Large intestine (tissue), 3 donors: ENCODE measurements at regions not wholly inside any gene's neighbourhood (a gene's known extent, or its start where the extent isn't known, plus 50 kb on each side); places are given as distances from the start of the nearest gene placed in this dataset.
"Not testable (repeated sequence)": the region's sequence is repeated elsewhere in the genome, so short reads cannot be mapped to it uniquely, and the experiment has no call there.

ENCODE experiments used
- DNase-seq, 2 donors: peaks; one replicate each; pipeline versions ENCODE4 v3.0.0 to v3.0.0-alpha.2; 2013
- H3K27ac ChIP-seq: one replicate; pipeline ENCODE4 v1.5.1; 2013; ENCODE audit warnings: low read length
- H3K27me3 ChIP-seq: 2 replicates; pipeline ENCODE4 v1.6.1; 2013; ENCODE audit warnings: low read length; ENCODE audit not compliant: control insufficient read depth, insufficient read depth
- H3K36me3 ChIP-seq: 2 replicates; pipeline ENCODE4 v1.6.1; 2013; ENCODE audit warnings: low read length; ENCODE audit not compliant: control insufficient read depth, insufficient read depth
- H3K4me1 ChIP-seq: one replicate; pipeline ENCODE4 v1.6.1; 2013; ENCODE audit warnings: low read length; ENCODE audit not compliant: control insufficient read depth, insufficient read depth
- H3K4me3 ChIP-seq: one replicate; pipeline ENCODE4 v1.5.1; 2013; ENCODE audit warnings: low read length
- H3K9me3 ChIP-seq: one replicate; pipeline ENCODE4 v1.6.1; 2013; ENCODE audit warnings: mild to moderate bottlenecking, low read depth, low read length, moderate library complexity; ENCODE audit not compliant: control insufficient read depth
- WGBS: methylation state at CpG from one replicate; pipeline ENCODE4 v1.1.5; 2013; ENCODE audit warnings: low lambda C conversion rate; ENCODE audit not compliant: insufficient coverage; 5-methylcytosine and 5-hydroxymethylcytosine counted together

GRCh38 chr2:83282043-83282795 lies 1176.9 kb downstream of the SUCLG1 start:
- no peaks in the 10 kb centered on the region for H3K4me1 ChIP-seq
- no peaks in the 10 kb centered on the region for H3K9me3 ChIP-seq
- no peak for DNase-seq
- no peaks in the 10 kb centered on the region for H3K27me3 ChIP-seq
- 100% methylated on average over 1 of the region's 6 CpGs for WGBS
- no peaks in the 10 kb centered on the region for H3K36me3 ChIP-seq
- H3K27ac ChIP-seq = no peak overlapping the region
- no peak overlapping the region for H3K4me3 ChIP-seq

GRCh38 chr2:83280391-83280790 lies 1178.7 kb downstream of the SUCLG1 start:
- no peaks in the 10 kb centered on the region for H3K27me3 ChIP-seq
- no peak overlapping the region for H3K4me3 ChIP-seq
- DNase-seq = no peak
- no peaks in the 10 kb centered on the region for H3K4me1 ChIP-seq
- H3K9me3 ChIP-seq = no peaks in the 10 kb centered on the region
- no CpG with 5 or more reads among the region's 1 CpG for WGBS
- no peaks in the 10 kb centered on the region for H3K36me3 ChIP-seq
- no peak overlapping the region for H3K27ac ChIP-seq

GRCh38 chr2:83273322-83273721 lies 1185.8 kb downstream of the SUCLG1 start:
- no peak for DNase-seq
- Histone ChIP-seq H3K36me3 (no peaks in the 10 kb centered on the region), H3K4me1 (no peaks in the 10 kb centered on the region), H3K9me3 (no peaks in the 10 kb centered on the region), H3K4me3 (no peak overlapping the region), H3K27ac (no peak overlapping the region), H3K27me3 (no peaks in the 10 kb centered on the region)

GRCh38 chr2:83261591-83262136 lies 1197.4 kb downstream of the SUCLG1 start:
- DNase-seq = no peak
- no CpG with 5 or more reads among the region's 1 CpG for whole genome bisulfite sequencing
- no peaks in the 10 kb centered on the region for H3K4me1 ChIP-seq
- H3K27me3 ChIP-seq = no peaks in the 10 kb centered on the region
- no peak overlapping the region for H3K4me3 ChIP-seq
- no peak overlapping the region for H3K27ac ChIP-seq
- H3K9me3 ChIP-seq = no peaks in the 10 kb centered on the region
- no peaks in the 10 kb centered on the region for H3K36me3 ChIP-seq

GRCh38 chr2:83253848-83254247 lies 1205.2 kb downstream of the SUCLG1 start:
- Histone ChIP-seq H3K27me3 (no peaks in the 10 kb centered on the region), H3K27ac (no peak overlapping the region), H3K36me3 (no peaks in the 10 kb centered on the region), H3K4me3 (no peak overlapping the region), H3K4me1 (no peaks in the 10 kb centered on the region), H3K9me3 (no peaks in the 10 kb centered on the region)
- DNase-seq = no peak
- 71% methylated on average over 1 of the region's 1 CpG for WGBS

- no peak for DNase-seq
- Histone ChIP-seq H3K36me3 (no peaks in the 10 kb centered on the region), H3K27me3 (no peaks in the 10 kb centered on the region), H3K9me3 (no peaks in the 10 kb centered on the region), H3K27ac (no peak overlapping the region), H3K4me3 (no peak overlapping the region), H3K4me1 (no peaks in the 10 kb centered on the region)
- WGBS = 83% methylated on average over 3 of the region's 3 CpGs
Observed at GRCh38 chr2:83251321-83251872, 1207.7 kb downstream of the SUCLG1 start.

GRCh38 chr2:83245806-83246537 lies 1213.1 kb downstream of the SUCLG1 start:
- no CpG with 5 or more reads among the region's 30 CpGs for WGBS

GRCh38 chr2:83240611-83241010 lies 1218.5 kb downstream of the SUCLG1 start:
- H3K9me3 ChIP-seq = no peaks in the 10 kb centered on the region
- DNase-seq = no peak
- no peaks in the 10 kb centered on the region for H3K4me1 ChIP-seq
- H3K36me3 ChIP-seq = no peaks in the 10 kb centered on the region
- no CpG with 5 or more reads among the region's 2 CpGs for WGBS
- H3K4me3 ChIP-seq = no peak overlapping the region
- H3K27ac ChIP-seq = no peak overlapping the region
- H3K27me3 ChIP-seq = no peaks in the 10 kb centered on the region

More at GRCh38 chr2:83245806-83246537, 1213.1 kb downstream of the SUCLG1 start:
- H3K9me3 ChIP-seq, H3K36me3 ChIP-seq, H3K4me1 ChIP-seq, H3K4me3 ChIP-seq, H3K27me3 ChIP-seq, DNase-seq, H3K27ac ChIP-seq: not testable (repeated sequence)

GRCh38 chr2:83238111-83238510 lies 1221.0 kb downstream of the SUCLG1 start:
- Histone ChIP-seq H3K4me3 (no peak overlapping the region), H3K27me3 (no peaks in the 10 kb centered on the region), H3K27ac (no peak overlapping the region), H3K9me3 (no peaks in the 10 kb centered on the region), H3K4me1 (no peaks in the 10 kb centered on the region), H3K36me3 (no peaks in the 10 kb centered on the region)
- no peak for DNase-seq
- WGBS = no CpG with 5 or more reads among the region's 2 CpGs

- H3K9me3 ChIP-seq = no peaks in the 10 kb centered on the region
- H3K27me3 ChIP-seq = no peaks in the 10 kb centered on the region
- H3K27ac ChIP-seq = no peak overlapping the region
- no peak overlapping the region for H3K4me3 ChIP-seq
- DNase-seq = no peak
- H3K36me3 ChIP-seq = no peaks in the 10 kb centered on the region
- no peaks in the 10 kb centered on the region for H3K4me1 ChIP-seq
Observed at GRCh38 chr2:83234246-83234645, 1224.8 kb downstream of the SUCLG1 start.
